Activated CD4-positive, alpha-beta memory T cell treated with anti-CD3 and anti-CD28 coated beads for 36 hours (primary cell): ENCODE measurements at regions not wholly inside any gene's neighbourhood (a gene's known extent, or its start where the extent isn't known, plus 50 kb on each side); places are given as distances from the start of the nearest gene placed in this dataset.

Experiments used
- CTCF ChIA-PET: fragments of 350-600 bp; sonication (Branson Sonifier 250); formaldehyde crosslinking; loops from one replicate; lab custom pipeline; 2021; ENCODE audit warnings: antibody characterized with exemption, inconsistent platforms; lab: Charles Lee
- POLR2A ChIA-PET: fragments of 350-600 bp; sonication (Branson Sonifier 250); formaldehyde crosslinking; loops from one replicate; lab custom pipeline; 2021; ENCODE audit warnings: antibody characterized with exemption; lab: Charles Lee
- DNase-seq: peaks from one replicate; pipeline ENCODE4 v3.0.0-alpha.2; 2020
- H3K27ac Mint-ChIP-seq: one replicate; pipeline ENCODE4 v1.8.0; 2021; ENCODE audit warnings: mixed read lengths
- H3K27me3 Mint-ChIP-seq: one replicate; pipeline ENCODE4 v1.8.0; 2021; ENCODE audit warnings: mixed read lengths
- H3K36me3 Mint-ChIP-seq: one replicate; pipeline ENCODE4 v1.8.0; 2021; ENCODE audit warnings: mixed read lengths
- H3K4me1 Mint-ChIP-seq: one replicate; pipeline ENCODE4 v1.8.0; 2021; ENCODE audit warnings: low read depth, mixed read lengths
- H3K4me3 Mint-ChIP-seq: one replicate; pipeline ENCODE4 v1.8.0; 2021; ENCODE audit warnings: mild to moderate bottlenecking, mixed read lengths
- H3K9me3 Mint-ChIP-seq: one replicate; pipeline ENCODE4 v1.8.0; 2021; ENCODE audit warnings: mixed read lengths
- intact Hi-C: fragments of 100-400 bp; cut with micrococcal nuclease; formaldehyde crosslinking; loops from one replicate; pipeline ENCODE4 v1.15.1; 2023

DNA sequence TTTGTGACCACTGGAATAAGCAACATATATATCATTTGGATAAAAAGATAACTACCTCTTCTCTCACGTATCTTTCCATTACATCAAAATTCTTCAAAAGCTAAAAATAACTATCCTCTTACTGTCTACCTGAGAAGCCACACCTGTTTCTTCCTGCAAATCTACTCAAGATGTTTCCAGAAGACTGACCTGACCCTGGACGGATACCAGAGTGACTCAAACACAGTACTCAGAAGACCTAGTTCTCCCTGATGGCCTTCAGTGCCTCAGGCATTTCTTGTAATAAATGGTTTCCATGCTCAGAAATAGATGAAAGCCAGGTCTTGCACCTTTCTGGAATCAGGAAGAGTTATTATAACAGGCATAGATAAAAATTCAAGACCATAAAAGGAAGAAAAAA lies 245.9 kb upstream of the PIK3R1 start:
- no peaks in the 10 kb centered on the region for H3K27me3 Mint-ChIP-seq
- no peaks in the 10 kb centered on the region for H3K4me1 Mint-ChIP-seq
- H3K9me3 Mint-ChIP-seq = no peaks in the 10 kb centered on the region
- H3K27ac Mint-ChIP-seq = no peak overlapping the region
- H3K36me3 Mint-ChIP-seq = no peaks in the 10 kb centered on the region
- ChIA-PET CTCF (no interaction called here), POLR2A (no interaction called here)
- intact Hi-C loops = no loop called here
- H3K4me3 Mint-ChIP-seq = no peak overlapping the region
- DNase-seq = no peak

DNA sequence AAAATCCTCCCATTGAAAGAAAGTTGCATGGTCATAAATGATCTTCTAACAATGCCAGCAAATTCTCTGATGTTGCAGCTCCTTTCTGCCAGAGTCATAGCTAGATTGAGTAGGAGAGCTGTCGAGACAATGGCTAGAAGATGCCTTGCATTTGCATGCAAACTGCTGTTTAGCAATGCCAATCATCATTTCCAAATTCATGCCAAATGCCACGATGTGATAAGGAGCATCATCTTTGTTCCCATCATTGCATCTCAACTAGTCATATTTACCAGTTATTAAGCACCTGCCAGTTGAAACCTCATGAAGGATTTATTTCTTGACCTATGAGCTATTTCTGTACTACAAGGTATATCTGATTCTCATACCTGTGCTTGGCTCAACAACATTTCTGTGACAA lies 246.4 kb upstream of the PIK3R1 start:
- DNase-seq = no peak
- Mint-ChIP-seq H3K27ac (no peak overlapping the region), H3K9me3 (no peaks in the 10 kb centered on the region), H3K27me3 (no peaks in the 10 kb centered on the region), H3K4me3 (no peak overlapping the region), H3K36me3 (no peaks in the 10 kb centered on the region), H3K4me1 (no peaks in the 10 kb centered on the region)
- POLR2A ChIA-PET = interaction anchor here (0.7 kb wide), 1 partner anchor 592 kb away, joined by 5 read pairs; no protein-coding TSS in a partner anchor
- CTCF ChIA-PET = no interaction called here
- intact Hi-C loops = no loop called here

DNA sequence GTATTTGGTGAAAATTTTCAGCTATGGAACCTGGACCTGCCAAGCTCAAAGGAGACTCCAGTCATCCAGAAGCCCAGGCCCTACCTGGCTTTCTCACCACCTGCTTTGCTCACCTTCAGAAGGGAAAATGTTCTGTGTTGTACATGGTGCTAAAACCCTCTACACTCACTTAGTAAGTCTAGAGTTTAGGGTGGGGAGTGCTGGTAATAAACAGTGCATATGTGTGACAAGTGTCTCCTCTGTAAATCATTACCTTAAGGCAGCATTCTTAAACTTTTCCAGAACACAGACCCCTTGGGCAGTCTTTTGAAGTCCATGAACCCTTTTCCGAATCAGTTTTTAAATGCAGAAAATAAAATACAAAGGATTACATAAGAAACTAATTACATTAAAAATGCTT lies 248.8 kb upstream of the PIK3R1 start:
- ChIA-PET CTCF (no interaction called here), POLR2A (no interaction called here)
- Mint-ChIP-seq H3K27me3 (no peaks in the 10 kb centered on the region), H3K4me3 (no peak overlapping the region), H3K27ac (no peak overlapping the region), H3K4me1 (no peaks in the 10 kb centered on the region), H3K36me3 (no peaks in the 10 kb centered on the region), H3K9me3 (no peaks in the 10 kb centered on the region)
- intact Hi-C loops = no loop called here
- no peak for DNase-seq

DNA sequence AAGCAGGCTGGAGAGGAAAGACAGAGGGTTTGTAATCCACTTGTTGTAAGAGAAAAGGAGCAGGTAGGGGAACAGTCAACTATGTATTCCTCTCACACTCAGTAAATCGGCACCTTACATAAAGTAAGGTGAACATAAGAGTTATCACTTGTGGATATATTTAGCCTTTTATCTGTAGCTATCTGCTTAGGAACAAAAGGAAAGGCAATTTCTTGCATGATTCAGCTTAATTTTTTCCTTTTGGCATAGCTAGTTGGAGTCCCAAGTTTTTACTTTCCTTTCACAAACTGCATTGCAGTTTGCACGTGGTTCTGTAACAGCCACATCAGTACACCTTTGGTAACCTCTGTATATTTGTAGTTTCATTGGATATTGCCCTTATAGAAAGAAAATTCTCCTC lies 250.9 kb upstream of the PIK3R1 start:
- no peak for DNase-seq
- CTCF ChIA-PET = no interaction called here
- H3K4me1 Mint-ChIP-seq = no peaks in the 10 kb centered on the region
- no peaks in the 10 kb centered on the region for H3K9me3 Mint-ChIP-seq
- POLR2A ChIA-PET = no interaction called here
- H3K4me3 Mint-ChIP-seq = no peak overlapping the region
- no peaks in the 10 kb centered on the region for H3K27me3 Mint-ChIP-seq
- intact Hi-C loops = no loop called here
- no peaks in the 10 kb centered on the region for H3K36me3 Mint-ChIP-seq
- no peak overlapping the region for H3K27ac Mint-ChIP-seq

DNA sequence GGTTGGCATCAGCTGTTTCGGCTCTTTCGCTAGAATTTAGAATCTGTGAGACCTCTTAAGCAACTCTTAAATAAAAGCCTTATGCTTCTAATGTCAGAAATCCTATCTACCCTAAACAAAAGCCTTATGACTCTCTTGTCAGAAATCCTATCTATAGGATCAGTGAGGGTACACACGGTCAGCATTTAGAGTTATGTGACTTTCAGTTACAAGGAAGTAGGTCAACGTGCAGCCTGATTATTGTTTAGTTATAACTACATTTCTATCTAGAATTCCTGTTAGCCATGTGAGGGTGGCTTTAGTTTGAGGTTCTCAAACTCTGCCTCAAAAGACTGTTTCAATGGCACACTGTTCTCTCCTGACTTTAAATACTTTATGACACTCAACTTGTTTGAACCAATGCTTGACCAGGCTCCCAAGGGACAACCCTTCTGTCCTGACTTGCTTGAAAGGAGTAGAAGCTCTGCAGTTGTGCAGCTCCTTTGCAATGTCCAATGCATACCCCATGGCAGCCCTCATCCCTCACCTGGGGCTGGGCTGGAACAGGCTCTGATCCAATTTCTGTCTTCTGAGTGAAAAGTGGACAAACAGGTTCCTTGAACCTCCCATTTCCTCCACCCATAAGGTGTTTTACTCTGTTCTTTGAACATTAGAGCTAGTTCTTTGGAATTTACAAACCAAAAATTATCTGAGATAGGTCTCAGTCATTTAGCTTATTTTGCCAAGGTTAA lies 251.6 kb upstream of the PIK3R1 start:
- no peak overlapping the region for H3K4me3 Mint-ChIP-seq
- H3K4me1 Mint-ChIP-seq = no peaks in the 10 kb centered on the region
- POLR2A ChIA-PET = no interaction called here
- H3K9me3 Mint-ChIP-seq = no peaks in the 10 kb centered on the region
- no peaks in the 10 kb centered on the region for H3K36me3 Mint-ChIP-seq
- CTCF ChIA-PET = no interaction called here
- H3K27me3 Mint-ChIP-seq = no peaks in the 10 kb centered on the region
- DNase-seq = no peak
- no peak overlapping the region for H3K27ac Mint-ChIP-seq
- intact Hi-C loops = no loop called here

DNA sequence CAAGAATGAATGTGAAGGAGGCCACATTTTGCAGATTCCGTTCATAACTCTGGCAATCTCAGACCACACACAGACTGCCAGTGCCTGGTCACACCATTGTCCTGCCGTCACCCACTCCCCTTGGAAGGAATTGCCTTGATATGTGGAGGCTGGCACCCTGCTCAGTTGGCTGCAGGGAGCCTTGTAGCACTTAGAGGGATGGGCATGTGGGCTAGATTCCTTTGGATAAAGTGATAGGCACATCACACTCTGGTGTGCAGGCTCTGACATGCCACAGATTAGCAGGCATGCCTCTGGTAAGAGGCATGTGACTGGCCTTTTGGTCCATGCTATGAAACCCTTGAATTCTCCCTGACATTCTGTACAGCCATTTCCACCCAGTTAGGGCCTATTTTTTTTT lies 254.6 kb upstream of the PIK3R1 start:
- ChIA-PET CTCF (no interaction called here), POLR2A (interaction anchor here (0.7 kb wide), 1 partner anchor 228 kb away, joined by 6 read pairs; no protein-coding TSS in a partner anchor)
- Mint-ChIP-seq H3K4me3 (no peak overlapping the region), H3K36me3 (no peaks in the 10 kb centered on the region), H3K27ac (no peak overlapping the region), H3K9me3 (no peaks in the 10 kb centered on the region), H3K27me3 (peaks cover 3% of the 10 kb centered on the region), H3K4me1 (no peaks in the 10 kb centered on the region)
- intact Hi-C loops = no loop called here
- DNase-seq = no peak

DNA sequence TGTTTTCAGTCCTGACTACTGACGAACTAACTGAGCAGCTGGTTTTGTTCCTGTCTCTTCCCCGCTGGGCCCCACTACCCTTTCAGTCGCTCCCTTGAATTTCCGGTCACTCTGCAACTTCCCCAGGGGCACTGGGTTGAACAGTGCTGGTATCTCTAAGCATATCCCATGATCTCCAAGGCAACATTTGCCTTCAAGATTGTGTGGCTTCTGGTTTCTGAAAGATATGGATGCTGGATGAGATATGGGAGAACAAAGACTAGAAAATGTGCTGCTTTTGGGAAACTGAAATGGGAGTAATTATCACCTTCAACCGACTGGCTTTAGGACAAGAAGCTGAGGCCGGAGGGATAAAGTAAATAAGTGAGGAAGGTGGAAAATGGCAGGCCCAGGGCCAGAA lies 258.2 kb upstream of the PIK3R1 start:
- CTCF ChIA-PET = no interaction called here
- no peaks in the 10 kb centered on the region for H3K36me3 Mint-ChIP-seq
- intact Hi-C loops = no loop called here
- H3K4me1 Mint-ChIP-seq = no peaks in the 10 kb centered on the region
- H3K9me3 Mint-ChIP-seq = no peaks in the 10 kb centered on the region
- no peak overlapping the region for H3K4me3 Mint-ChIP-seq
- DNase-seq = no peak
- H3K27me3 Mint-ChIP-seq = peaks cover 10% of the 10 kb centered on the region
- no peak overlapping the region for H3K27ac Mint-ChIP-seq
- POLR2A ChIA-PET = no interaction called here

DNA sequence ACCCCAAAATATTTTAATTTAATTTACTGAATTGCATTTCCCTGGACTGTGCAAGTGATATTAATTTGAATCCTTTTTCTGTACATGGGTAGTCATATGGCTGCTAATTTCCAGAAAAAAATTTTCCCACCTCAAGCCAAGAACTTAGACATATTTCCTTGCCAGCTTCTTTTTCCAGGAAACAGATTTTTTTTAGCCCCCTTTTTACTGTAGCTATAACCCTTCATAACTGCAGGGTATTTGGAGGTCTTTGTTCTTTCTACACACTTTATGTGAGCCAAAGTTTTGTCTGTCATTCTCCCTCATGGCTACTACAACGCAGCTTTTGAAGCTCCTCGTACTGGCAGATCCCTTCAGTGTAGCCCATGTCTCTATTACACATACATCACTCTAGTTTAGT lies 261.2 kb upstream of the PIK3R1 start:
- POLR2A ChIA-PET = no interaction called here
- CTCF ChIA-PET = no interaction called here

DNA sequence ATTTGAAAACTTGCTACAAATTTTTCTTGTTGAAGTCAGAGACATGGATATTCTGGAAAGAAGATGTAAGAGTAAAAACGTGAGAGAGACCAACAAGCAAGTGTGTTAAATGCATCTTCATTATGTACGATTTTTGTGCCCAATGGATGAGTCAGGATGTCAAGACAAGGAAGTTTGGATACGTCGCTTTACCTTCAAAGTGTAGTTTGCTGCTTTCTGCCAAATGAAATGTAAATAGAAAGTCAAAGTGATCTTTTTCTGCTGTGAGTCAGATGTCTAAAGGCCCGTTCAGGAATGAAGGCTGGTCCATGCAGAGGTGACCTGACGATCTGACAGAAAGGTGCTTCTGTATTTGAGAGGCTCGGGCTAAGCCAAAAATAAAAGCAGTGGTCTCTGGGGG lies 273.1 kb upstream of the PIK3R1 start:
- Mint-ChIP-seq H3K36me3 (no peaks in the 10 kb centered on the region), H3K27me3 (peaks cover 2% of the 10 kb centered on the region), H3K4me3 (no peak overlapping the region), H3K27ac (no peak overlapping the region), H3K9me3 (no peaks in the 10 kb centered on the region), H3K4me1 (no peaks in the 10 kb centered on the region)
- ChIA-PET CTCF (no interaction called here), POLR2A (no interaction called here)
- no peak for DNase-seq
- intact Hi-C loops = no loop called here

More for the DNA sequence above, 261.2 kb upstream of the PIK3R1 start:
- DNase-seq = no peak
- Mint-ChIP-seq H3K27me3 (peaks cover 10% of the 10 kb centered on the region), H3K36me3 (no peaks in the 10 kb centered on the region), H3K9me3 (no peaks in the 10 kb centered on the region), H3K4me1 (no peaks in the 10 kb centered on the region), H3K4me3 (no peak overlapping the region), H3K27ac (no peak overlapping the region)
- intact Hi-C loops = no loop called here

DNA sequence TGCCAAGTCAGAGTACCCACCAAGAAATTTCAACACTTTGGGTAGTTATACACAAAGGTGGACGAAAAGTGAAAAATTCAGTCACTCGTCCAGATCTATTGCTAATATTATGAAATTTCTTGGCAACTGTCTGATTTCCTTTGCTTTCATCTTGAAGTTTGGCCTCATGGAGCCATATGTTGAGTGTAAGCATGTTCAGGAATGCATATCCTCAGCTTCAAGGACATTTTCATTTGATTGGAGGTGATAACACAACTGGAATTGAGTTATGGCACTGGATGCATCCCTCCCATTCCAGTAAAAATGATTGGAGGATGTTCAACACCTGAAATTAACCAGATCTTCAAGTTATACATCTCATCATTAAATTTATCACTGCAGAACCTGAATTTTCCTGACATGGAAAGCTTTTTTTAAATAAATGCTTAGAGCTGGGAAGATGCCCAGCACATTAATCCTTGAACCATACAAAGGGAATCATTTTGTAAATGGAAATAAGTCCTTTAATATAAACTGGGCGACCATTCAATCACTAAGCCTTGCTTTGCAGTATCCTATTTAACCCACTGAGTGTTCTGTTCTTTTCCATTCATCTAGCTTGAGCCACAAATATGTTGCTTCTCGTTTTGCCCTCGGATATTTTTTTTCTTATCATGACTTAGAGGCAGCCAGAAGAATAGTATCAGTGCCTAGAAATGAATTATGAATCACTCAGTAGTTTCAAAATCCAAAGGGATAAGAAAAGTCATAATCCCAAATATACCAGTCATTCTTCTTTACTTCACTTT lies 273.7 kb upstream of the PIK3R1 start:
- no peaks in the 10 kb centered on the region for H3K4me1 Mint-ChIP-seq
- ChIA-PET POLR2A (no interaction called here), CTCF (no interaction called here)
- intact Hi-C loops = no loop called here
- no peaks in the 10 kb centered on the region for H3K36me3 Mint-ChIP-seq
- no peak for DNase-seq
- H3K4me3 Mint-ChIP-seq = no peak overlapping the region
- peaks cover 2% of the 10 kb centered on the region for H3K27me3 Mint-ChIP-seq
- H3K27ac Mint-ChIP-seq = no peak overlapping the region
- H3K9me3 Mint-ChIP-seq = no peaks in the 10 kb centered on the region

DNA sequence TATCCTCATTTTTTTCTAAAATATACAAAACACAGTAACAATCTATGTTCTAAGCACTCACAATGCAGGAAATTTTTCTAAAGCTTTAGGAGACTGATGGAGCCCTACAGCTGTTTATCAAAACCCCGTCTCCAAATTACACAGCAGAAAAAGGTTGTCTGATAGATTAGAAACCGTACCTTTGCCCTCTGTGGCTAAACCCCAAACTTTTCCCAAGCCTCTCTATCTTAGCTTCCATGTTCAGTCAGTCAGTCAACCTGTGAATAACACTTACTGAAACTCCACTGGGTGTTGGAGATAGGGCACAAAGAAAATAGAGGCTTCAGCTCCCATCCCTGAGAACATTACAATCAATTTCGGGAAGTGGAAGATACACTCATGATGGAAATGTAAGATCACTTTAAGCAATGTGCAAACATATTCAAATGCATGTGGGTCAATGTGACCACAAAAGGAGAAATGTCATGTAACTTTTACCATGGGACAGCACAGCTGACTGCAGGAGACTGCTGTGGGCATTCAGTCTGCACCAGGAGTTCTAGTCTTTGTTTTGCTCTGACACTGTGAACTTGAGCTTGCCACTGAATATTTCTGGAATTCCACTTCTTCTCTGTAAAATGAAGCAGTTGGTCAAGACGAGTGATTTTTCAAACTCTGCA lies 279.5 kb upstream of the PIK3R1 start:
- no peak overlapping the region for H3K4me3 Mint-ChIP-seq
- H3K9me3 Mint-ChIP-seq = no peaks in the 10 kb centered on the region
- no peaks in the 10 kb centered on the region for H3K4me1 Mint-ChIP-seq
- POLR2A ChIA-PET = no interaction called here
- H3K27me3 Mint-ChIP-seq = no peaks in the 10 kb centered on the region
- H3K36me3 Mint-ChIP-seq = no peaks in the 10 kb centered on the region
- intact Hi-C loops = no loop called here
- CTCF ChIA-PET = no interaction called here
- H3K27ac Mint-ChIP-seq = no peak overlapping the region
- DNase-seq = no peak

DNA sequence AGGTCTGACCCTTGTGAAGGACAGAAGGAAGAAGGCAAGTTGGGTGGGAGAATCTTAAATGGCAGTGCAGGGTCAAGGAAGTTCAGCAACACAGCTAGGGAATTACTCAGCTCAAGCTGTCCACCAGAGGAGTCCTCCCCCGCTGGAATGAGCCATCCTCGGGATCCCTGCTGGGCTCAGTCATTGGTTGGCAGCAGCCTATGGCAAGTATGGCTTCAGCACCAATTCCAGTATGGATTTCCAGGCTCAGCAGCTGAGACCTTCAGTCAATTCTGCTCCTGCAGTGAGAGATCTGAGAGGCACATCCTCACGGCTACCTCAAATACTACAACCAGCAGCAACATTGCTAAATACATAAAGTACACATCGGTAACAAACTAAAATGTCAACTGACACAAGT lies 280.6 kb upstream of the PIK3R1 start:
- CTCF ChIA-PET = no interaction called here
- no peaks in the 10 kb centered on the region for H3K4me1 Mint-ChIP-seq
- intact Hi-C loops = no loop called here
- no peak overlapping the region for H3K4me3 Mint-ChIP-seq
- POLR2A ChIA-PET = no interaction called here
- DNase-seq = no peak
- H3K27me3 Mint-ChIP-seq = no peaks in the 10 kb centered on the region
- H3K27ac Mint-ChIP-seq = no peak overlapping the region
- no peaks in the 10 kb centered on the region for H3K36me3 Mint-ChIP-seq
- no peaks in the 10 kb centered on the region for H3K9me3 Mint-ChIP-seq
